Sigmoid colon (tissue), 6 donors: ENCODE measurements at regions not wholly inside any gene's neighbourhood (a gene's known extent, or its start where the extent isn't known, plus 50 kb on each side); places are given as distances from the start of the nearest gene placed in this dataset.

ENCODE experiments used
- DNase-seq: peaks from one replicate; pipeline ENCODE4 v3.0.0-alpha.2; 2019
- H3K27ac ChIP-seq, 4 donors: fragments of 200-600 bp; sonication (generic); one replicate each; pipeline ENCODE4 v1.5.1; 2016 to 2019; ENCODE audit warnings: mild to moderate bottlenecking in 1 of 4
- H3K27me3 ChIP-seq, 3 donors: fragments of 200-600 bp; sonication (generic); one replicate each; pipeline ENCODE4 v1.5.1; 2019; ENCODE audit warnings: mild to moderate bottlenecking in 1 of 3
- H3K36me3 ChIP-seq, 4 donors: fragments of 200-600 bp; sonication (generic); one replicate each; pipeline ENCODE4 v1.5.1; 2016 to 2019
- H3K4me1 ChIP-seq, 4 donors: fragments of 200-600 bp; sonication (generic); one replicate each; pipeline ENCODE4 v1.5.1; 2017 to 2019
- H3K4me3 ChIP-seq, 4 donors: fragments of 200-600 bp; sonication (generic); one replicate each; pipeline ENCODE4 v1.5.1; 2017 to 2019; ENCODE audit warnings: mild to moderate bottlenecking in 2 of 4, moderate library complexity in 1 of 4
- H3K9me3 ChIP-seq, 4 donors: fragments of 200-600 bp in 3 of 4; sonication (generic) in 3 of 4; one replicate each; pipeline versions ENCODE4 v1.5.1 to v1.6.1; 2013 to 2019
- CTCF ChIP-seq, 4 experiments: fragments of 450-650 bp in 3 of 4; fragments of 200-600 bp in 1 of 4; IDR thresholded peaks; one replicate each; pipeline ENCODE4 v1.5.1; 2016 to 2019; ENCODE audit warnings: antibody characterized with exemption in 4 of 4, mild to moderate bottlenecking in 3 of 4, moderate library complexity in 2 of 4
- EP300 ChIP-seq, 4 donors: sonication (generic); formaldehyde crosslinking; IDR thresholded peaks; one replicate each; pipeline ENCODE4 v1.6.1; 2017; ENCODE audit warnings: antibody characterized with exemption in 4 of 4
- POLR2A ChIP-seq, 2 donors: fragments of 450-650 bp; IDR thresholded peaks; one replicate each; pipeline ENCODE4 v1.6.1; 2016; ENCODE audit warnings: antibody characterized with exemption in 2 of 2, mild to moderate bottlenecking in 2 of 2, moderate library complexity in 2 of 2
- POLR2AphosphoS5 ChIP-seq, 4 donors: sonication (generic); formaldehyde crosslinking; IDR thresholded peaks; one replicate each; pipeline ENCODE4 v1.6.1; 2017; ENCODE audit warnings: antibody characterized with exemption in 4 of 4
- WGBS, 2 donors: extraction: QIAGEN DNeasy Blood & Tissue Kit; methylation state at CpG; one replicate each; pipeline ENCODE4 v1.1.7; 2013; 5-methylcytosine and 5-hydroxymethylcytosine counted together
- intact Hi-C: fragments of 100-400 bp; cut with DNase I; formaldehyde crosslinking; loops from one replicate; pipeline ENCODE4 v1.15.1; 2023
- donor health status: healthy with polysubstance abuse.
- donor health status: healthy.

- Histone ChIP-seq H3K4me3 (no peak overlapping the region), H3K27ac (no peak overlapping the region), H3K9me3 (no peaks in the 10 kb centered on the region), H3K4me1 (no peaks in the 10 kb centered on the region), H3K36me3 (no peaks in the 10 kb centered on the region), H3K27me3 (no peaks in the 10 kb centered on the region)
- WGBS, 2 donors, result 74 to 81% methylated on average over 4 of the region's 4 CpGs
- no peak for DNase-seq
- intact Hi-C loops, result no loop called here
- no peak for TF ChIP-seq EP300 (IDR thresholded peaks at IDR 0.05)
- TF ChIP-seq POLR2AphosphoS5 (IDR thresholded peaks at IDR 0.05), result no peak
- TF ChIP-seq POLR2A (IDR thresholded peaks at IDR 0.05), result no peak
- no peak for TF ChIP-seq CTCF (IDR thresholded peaks at IDR 0.05)
These were observed 964.1 kb upstream of the NXPH2 start for GRCh38 chr2:139744273-139744672.

- intact Hi-C loops, result no loop called here
- Histone ChIP-seq H3K4me3 (no peak overlapping the region), H3K4me1 (no peaks in the 10 kb centered on the region), H3K9me3 (no peaks in the 10 kb centered on the region), H3K27me3 (no peaks in the 10 kb centered on the region), H3K36me3 (no peaks in the 10 kb centered on the region), H3K27ac (no peak overlapping the region)
- DNase-seq, result no peak
- WGBS, 2 donors, result 82 to 87% methylated on average over 8 of the region's 8 CpGs
- TF ChIP-seq POLR2A (IDR thresholded peaks at IDR 0.05) (no peak), POLR2AphosphoS5 (IDR thresholded peaks at IDR 0.05) (no peak), EP300 (IDR thresholded peaks at IDR 0.05) (no peak), CTCF (IDR thresholded peaks at IDR 0.05) (no peak)
These were observed 962.3 kb upstream of the NXPH2 start for GRCh38 chr2:139742216-139743172.

GRCh38 chr2:139737659-139738058 is 957.5 kb upstream of the NXPH2 start:
- WGBS, 2 donors, result 84 to 85% methylated on average over 2 of the region's 2 CpGs
- Histone ChIP-seq H3K36me3 (no peaks in the 10 kb centered on the region), H3K27me3 (no peaks in the 10 kb centered on the region), H3K27ac (no peak overlapping the region), H3K9me3 (no peaks in the 10 kb centered on the region), H3K4me3 (no peak overlapping the region), H3K4me1 (no peaks in the 10 kb centered on the region)
- TF ChIP-seq POLR2A (IDR thresholded peaks at IDR 0.05) (no peak), EP300 (IDR thresholded peaks at IDR 0.05) (no peak), CTCF (IDR thresholded peaks at IDR 0.05) (no peak), POLR2AphosphoS5 (IDR thresholded peaks at IDR 0.05) (no peak)
- DNase-seq, result no peak
- intact Hi-C loops, result no loop called here

GRCh38 chr2:139730197-139730596 is 950.0 kb upstream of the NXPH2 start:
- DNase-seq, result no peak
- TF ChIP-seq CTCF (IDR thresholded peaks at IDR 0.05) (no peak), POLR2A (IDR thresholded peaks at IDR 0.05) (no peak), POLR2AphosphoS5 (IDR thresholded peaks at IDR 0.05) (no peak)
- no peaks in the 10 kb centered on the region for H3K27me3 ChIP-seq
- intact Hi-C loops, result no loop called here
- H3K4me3 ChIP-seq, result no peak overlapping the region
- 75 to 86% methylated on average over 4 of the region's 4 CpGs for WGBS, 2 donors
- no peaks in the 10 kb centered on the region for H3K36me3 ChIP-seq
- H3K4me1 ChIP-seq, result no peaks in the 10 kb centered on the region
- H3K27ac ChIP-seq, result no peak overlapping the region
- no peaks in the 10 kb centered on the region for H3K9me3 ChIP-seq
